Hematopoietic multipotent progenitor cell treated with erythropoietin and hydrocortisone succinate and interleukin-3 and kit ligand, for 17 days (in vitro differentiated cells): ENCODE measurements at regions not wholly inside any gene's neighbourhood (a gene's known extent, or its start where the extent isn't known, plus 50 kb on each side); places are given as distances from the start of the nearest gene placed in this dataset.

ENCODE experiments used
- DNase-seq: peaks from one replicate; pipeline ENCODE4 v3.0.0-alpha.2; 2015; ENCODE audit warnings: low spot score

DNA sequence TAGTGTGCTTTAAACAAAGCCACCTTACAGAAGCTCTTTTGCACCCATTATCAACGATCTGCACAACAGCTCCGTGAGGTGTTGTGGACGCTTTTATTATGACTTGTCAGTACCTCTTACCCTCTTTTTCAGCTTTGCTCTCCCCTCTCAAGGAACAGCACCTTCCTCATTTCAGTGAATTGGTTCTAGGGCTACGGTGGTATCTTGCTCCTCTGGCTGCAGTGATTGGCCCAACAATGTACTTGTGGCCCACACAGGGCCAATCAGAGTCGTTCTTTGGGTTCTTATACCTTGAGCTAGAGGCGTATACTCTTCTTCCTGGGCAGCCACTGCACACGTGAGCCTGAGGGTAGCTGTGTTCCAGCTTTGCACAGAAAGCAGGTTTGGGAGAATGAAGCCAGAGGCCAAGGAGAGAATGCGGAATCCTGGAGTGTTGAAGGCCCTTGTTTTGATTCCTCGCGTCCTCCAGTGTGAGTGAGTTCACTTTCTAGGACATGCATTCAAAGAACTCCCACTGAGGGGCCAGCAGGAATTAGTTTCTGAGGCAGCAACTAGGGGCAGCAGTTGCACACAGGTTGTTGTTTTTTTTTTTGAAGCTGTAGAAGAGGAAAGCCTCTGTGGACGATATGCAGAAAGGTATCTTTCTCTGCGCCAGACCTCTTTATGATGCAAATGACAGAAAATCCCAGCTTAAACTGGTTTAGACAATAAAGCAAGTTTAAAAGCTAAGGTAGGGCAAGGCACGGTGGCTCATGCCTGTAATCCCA lies 49.8 kb upstream of the PDZD8 start:
- DNase-seq: no peak
